HG03097 (cell line): ENCODE measurements at regions not wholly inside any gene's neighbourhood (a gene's known extent, or its start where the extent isn't known, plus 50 kb on each side); places are given as distances from the start of the nearest gene placed in this dataset.

Source experiments
- ATAC-seq: cut with Tn5 transposase; IDR thresholded peaks from one replicate; pipeline ENCODE4 v1.9.1; 2021; ENCODE audit not compliant: unreplicated experiment, low FRiP score

DNA sequence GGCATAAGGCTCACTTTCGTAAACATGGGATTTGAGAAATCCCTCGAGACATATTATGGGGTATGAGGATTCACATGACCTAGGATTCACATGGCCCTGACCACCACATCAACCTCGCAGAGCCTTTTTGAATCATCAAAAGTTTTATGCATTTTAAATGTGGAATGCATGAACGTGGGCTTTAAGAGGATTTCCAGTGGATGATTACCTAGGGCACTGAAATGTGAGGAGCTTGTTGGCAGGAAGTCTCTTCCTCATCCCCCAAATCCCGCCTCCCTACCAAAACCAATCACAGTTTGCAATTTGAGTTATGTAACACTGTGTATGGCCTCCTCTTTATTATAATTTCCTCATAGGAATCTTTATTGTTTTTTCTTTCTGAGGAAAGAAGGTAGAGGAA lies 659.6 kb upstream of the TBX3 start:
- no peak for ATAC-seq

GRCh38 chr12:115343008-115343407 lies 659.0 kb upstream of the TBX3 start:
- no peak for ATAC-seq

- no peak for ATAC-seq
Observed at GRCh38 chr12:115341442-115341841, 657.5 kb upstream of the TBX3 start.

- ATAC-seq: no peak
Observed at GRCh38 chr12:115338566-115339294, 654.8 kb upstream of the TBX3 start.

- no peak for ATAC-seq
Observed at GRCh38 chr12:115337693-115338543, 653.9 kb upstream of the TBX3 start.

GRCh38 chr12:115336506-115336905 lies 652.5 kb upstream of the TBX3 start:
- no peak for ATAC-seq

- no peak for ATAC-seq
Observed at GRCh38 chr12:115335594-115335993, 651.6 kb upstream of the TBX3 start.

GRCh38 chr12:115335048-115335447 lies 651.1 kb upstream of the TBX3 start:
- ATAC-seq: no peak

- no peak for ATAC-seq
Observed at GRCh38 chr12:115332945-115333344, 649.0 kb upstream of the TBX3 start.

DNA sequence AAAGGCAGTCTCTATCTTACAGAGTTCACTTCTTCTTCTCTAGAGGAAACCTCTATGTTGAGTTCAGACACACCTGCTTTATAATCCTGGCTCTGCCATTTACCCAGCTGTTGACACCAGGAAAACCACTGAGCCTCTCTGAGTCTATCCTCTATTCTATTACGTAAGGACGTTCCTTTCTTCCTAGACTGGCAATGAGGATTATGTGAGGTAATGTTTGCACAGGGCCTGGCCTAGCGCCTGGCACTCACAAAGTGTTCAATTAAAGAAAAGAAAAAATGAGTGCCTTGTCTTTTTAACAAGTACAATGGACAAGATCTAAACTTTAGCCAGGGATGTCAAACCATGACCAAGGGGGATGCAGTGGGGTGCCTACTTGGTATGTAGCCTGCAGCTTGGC lies 641.9 kb upstream of the TBX3 start:
- no peak for ATAC-seq

- no peak for ATAC-seq
Observed at GRCh38 chr12:115324949-115325593, 641.1 kb upstream of the TBX3 start.

GRCh38 chr12:115323223-115323905 lies 639.4 kb upstream of the TBX3 start:
- ATAC-seq: no peak

GRCh38 chr12:115322275-115322674 lies 638.3 kb upstream of the TBX3 start:
- ATAC-seq: no peak

- ATAC-seq: no peak
Observed at GRCh38 chr12:115320967-115321366, 637.0 kb upstream of the TBX3 start.

- no peak for ATAC-seq
Observed at GRCh38 chr12:115320451-115320850, 636.5 kb upstream of the TBX3 start.

- no peak for ATAC-seq
Observed at GRCh38 chr12:115319446-115320040, 635.6 kb upstream of the TBX3 start.

DNA sequence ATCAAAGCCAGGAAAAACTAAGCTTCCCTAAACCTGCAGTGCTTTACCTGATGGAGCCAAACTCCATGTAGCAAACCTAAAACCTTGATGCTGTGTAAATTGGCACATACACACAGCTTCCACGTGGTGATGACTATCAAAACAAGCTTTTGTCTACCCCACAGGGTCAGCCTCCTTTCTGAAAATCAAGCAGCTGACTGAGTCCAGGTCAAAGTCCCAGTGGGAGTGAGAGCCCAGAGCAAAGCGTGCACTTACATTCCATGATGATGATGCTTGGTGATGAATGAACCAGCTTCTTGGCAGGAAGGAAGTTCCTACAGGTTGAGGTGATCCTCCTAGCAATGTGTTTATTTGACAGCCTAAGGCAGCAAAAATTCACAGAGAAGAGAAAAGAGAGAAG lies 630.0 kb upstream of the TBX3 start:
- no peak for ATAC-seq

DNA sequence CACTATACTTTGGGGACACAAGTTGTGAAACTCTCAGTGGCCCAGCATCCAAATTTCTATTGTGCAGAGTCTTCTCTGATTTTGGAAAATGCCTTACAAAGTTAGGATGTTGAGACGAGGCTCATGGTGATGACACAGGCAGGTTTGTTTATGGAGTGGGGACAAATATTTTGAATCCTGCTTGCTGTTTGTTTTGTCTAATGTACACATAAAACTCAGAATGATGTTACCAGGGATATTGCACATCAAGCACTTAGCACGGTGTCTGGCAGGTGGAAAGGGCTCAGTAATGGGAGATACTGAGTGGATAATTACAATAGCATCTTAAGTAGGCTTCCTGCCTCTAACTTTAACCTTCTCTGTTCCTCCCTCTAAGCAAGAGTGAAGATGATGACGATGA lies 628.9 kb upstream of the TBX3 start:
- no peak for ATAC-seq

DNA sequence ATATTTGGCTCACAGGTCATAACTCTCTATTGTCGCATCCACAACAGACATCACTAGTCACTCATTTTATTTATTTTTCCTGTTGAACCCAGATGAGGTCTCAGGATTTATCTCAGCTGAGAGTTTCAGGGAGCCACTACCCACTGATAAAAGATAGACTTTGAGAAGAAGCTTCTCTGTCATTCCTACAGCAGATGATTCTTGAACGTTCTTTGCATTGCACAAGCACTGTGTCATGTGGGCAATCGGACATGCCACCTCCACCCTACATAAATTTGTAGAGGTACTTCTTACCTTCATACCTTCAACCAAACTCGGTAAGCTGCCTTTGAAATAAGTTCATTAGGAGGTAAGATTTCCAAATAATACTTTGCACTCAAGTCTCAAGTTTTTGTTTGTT lies 627.9 kb upstream of the TBX3 start:
- ATAC-seq: no peak

DNA sequence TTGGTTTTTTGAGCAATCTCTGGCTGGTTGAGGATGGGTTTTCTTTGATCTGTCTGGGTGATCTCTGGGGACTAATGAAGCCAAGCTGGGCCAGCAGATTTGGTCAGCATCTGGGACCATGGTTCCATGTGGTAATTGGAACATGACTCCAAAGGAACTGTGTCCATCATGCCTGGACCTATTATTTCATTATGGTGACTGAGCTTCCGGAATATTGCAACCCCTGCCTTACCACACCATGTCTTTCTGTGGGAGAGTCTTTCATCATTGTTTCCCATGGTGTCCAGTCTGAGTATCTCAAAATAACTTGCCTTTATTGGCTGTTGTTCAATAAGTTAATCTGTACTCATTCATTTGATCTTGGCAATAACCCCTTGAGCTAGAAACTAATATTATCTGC lies 624.9 kb upstream of the TBX3 start:
- no peak for ATAC-seq

DNA sequence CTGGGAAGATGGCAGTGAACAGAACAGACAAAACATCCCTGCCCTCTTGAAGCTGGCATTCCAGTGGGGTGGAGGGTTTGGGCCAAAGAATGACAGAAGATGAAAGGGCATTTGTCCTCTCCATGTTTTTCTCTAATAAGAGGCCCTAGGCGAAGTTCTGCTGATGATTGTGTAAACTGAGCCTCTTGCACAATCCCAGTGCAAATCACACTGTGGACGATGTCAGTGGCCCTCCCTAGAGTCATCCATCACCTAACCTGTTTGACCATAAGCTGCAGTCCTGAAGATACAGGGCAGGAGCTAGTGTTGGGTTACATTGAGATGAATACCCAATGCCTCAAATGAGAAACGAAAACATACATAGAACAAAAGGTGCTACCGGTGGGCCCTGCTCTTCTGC lies 622.4 kb upstream of the TBX3 start:
- no peak for ATAC-seq
